Pancreas (tissue), 10 donors: ENCODE measurements at regions not wholly inside any gene's neighbourhood (a gene's known extent, or its start where the extent isn't known, plus 50 kb on each side); places are given as distances from the start of the nearest gene placed in this dataset.

Experiments used
- ATAC-seq, 4 donors: fragments of 200-7000 bp; cut with Tn5 transposase; one replicate each; pipeline versions ENCODE4 v1.8.0 to v1.9.1; 2020; ENCODE audit warnings: mild to moderate bottlenecking in 4 of 4, moderate library complexity in 4 of 4
- DNase-seq, 6 donors: peaks; one replicate each; pipeline ENCODE4 v3.0.0-alpha.2; 2020
- FAIRE-seq: peaks from 2 replicates; lab custom pipeline; 2012; peaks lifted over from hg19 to GRCh38; lab: Jason Lieb, UNC
- H3K27ac ChIP-seq, 4 donors: fragments of 200-600 bp; sonication (generic); 1 replicate in 3 of 4; 2 replicates in 1 of 4; pipeline versions ENCODE4 v1.5.0 to v1.8.0; 2020
- H3K27me3 ChIP-seq, 4 donors: fragments of 200-600 bp; one replicate each; pipeline ENCODE4 v1.8.0; 2021
- H3K36me3 ChIP-seq, 3 donors: fragments of 200-600 bp; sonication (generic) in 1 of 3; one replicate each; pipeline versions ENCODE4 v1.5.0 to v1.8.0; 2020 to 2021
- H3K4me1 ChIP-seq, 3 donors: fragments of 200-600 bp; one replicate each; pipeline ENCODE4 v1.8.0; 2021
- H3K4me3 ChIP-seq, 4 donors: fragments of 200-600 bp; sonication (generic) in 2 of 4; one replicate each; pipeline versions ENCODE4 v1.5.0 to v1.8.0; 2020 to 2021
- H3K9me3 ChIP-seq, 4 donors: fragments of 200-600 bp; one replicate each; pipeline ENCODE4 v1.8.0; 2021
- CTCF ChIP-seq, 4 donors: fragments of 200-600 bp; sonication (generic) in 3 of 4; IDR thresholded peaks; one replicate each; pipeline versions ENCODE4 v1.5.0 to v1.8.0; 2021; ENCODE audit warnings: antibody characterized with exemption in 4 of 4
- WGBS, 2 donors: extraction: QIAGEN DNeasy Blood & Tissue Kit; methylation state at CpG; one replicate each; pipeline ENCODE4 v1.1.7; 2013; 5-methylcytosine and 5-hydroxymethylcytosine counted together
- intact Hi-C, 3 donors: fragments of 100-400 bp; cut with DNase I; formaldehyde crosslinking; loops; one replicate each; pipeline versions ENCODE4 v1.11.1 to v1.14.2; 2022
- donor health status: healthy with polysubstance abuse.
- donor health status: DM: no; HTN: no; CAD: no; lungs with moderate emphysema.
- donor health status: DM: no; HTN: no; CAD: no.
- donor health status: control.
- donor health status: control.
- donor health status: Bipolar disorder and iron deficiency.
- donor health status: DM: yes; HTN: yes; CAD: no.
- donor health status: DM: no; HTN: no; CAD: no.
- donor health status: DM: no; HTN: no; CAD: no.
- donor health status: DM: yes; HTN: yes; CAD: no.

DNA sequence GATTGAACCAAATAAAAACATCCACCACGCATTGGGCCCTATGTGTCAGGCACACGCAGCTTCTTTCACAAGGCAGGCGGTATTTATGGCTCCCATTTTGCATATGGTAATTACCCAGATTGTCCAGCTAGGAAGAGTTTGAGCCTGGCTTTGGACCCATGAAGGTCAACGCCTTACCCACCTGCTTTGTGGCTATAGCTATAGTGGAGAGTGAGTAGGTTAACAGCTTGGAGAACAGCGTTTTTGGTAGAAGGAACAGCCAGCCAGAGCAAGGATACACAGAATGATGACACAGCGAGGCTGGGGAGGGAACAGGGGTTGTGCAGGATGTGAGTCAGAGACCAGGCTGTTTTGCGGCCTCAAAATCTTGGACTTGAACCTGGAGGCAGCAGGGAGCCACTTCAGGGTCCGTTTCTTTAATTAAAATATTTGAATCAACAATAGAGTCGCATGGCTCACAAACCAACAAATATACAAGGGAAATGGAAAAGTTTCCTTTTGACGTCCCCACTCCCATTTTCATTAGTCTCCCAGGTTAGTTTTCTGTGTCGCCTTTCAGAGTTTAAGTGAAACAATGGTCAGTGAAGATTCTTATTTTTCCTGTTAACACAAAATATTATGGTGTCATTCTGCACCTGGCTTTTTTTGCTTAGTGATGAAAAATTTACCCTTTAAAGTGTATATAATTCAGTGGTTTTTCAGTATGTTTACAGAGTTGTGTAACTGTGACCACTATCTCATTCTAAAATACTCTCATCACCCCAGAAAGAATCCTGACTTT lies 118.2 kb upstream of the STX18 start:
- Histone ChIP-seq H3K27me3 (no peaks in the 10 kb centered on the region), H3K4me3 (no peak overlapping the region), H3K36me3 (no peaks in the 10 kb centered on the region), H3K27ac (no peak overlapping the region), H3K4me1 (no peaks in the 10 kb centered on the region), H3K9me3 (no peaks in the 10 kb centered on the region)
- FAIRE-seq (no peak), DNase-seq (no peak), ATAC-seq (peak in 2 of 4 donors; percentile 40 to 57)
- intact Hi-C loops = no loop called here
- WGBS, 2 donors = 77 to 81% methylated on average over 11 of the region's 11 CpGs
- no peak for TF ChIP-seq CTCF (IDR thresholded peaks at IDR 0.05)

GRCh38 chr4:4658052-4658451 lies 116.2 kb upstream of the STX18 start:
- DNase-seq (no peak), FAIRE-seq (no peak), ATAC-seq (no peak)
- Histone ChIP-seq H3K36me3 (no peaks in the 10 kb centered on the region), H3K27me3 (no peaks in the 10 kb centered on the region), H3K27ac (no peak overlapping the region), H3K4me3 (no peak overlapping the region), H3K4me1 (no peaks in the 10 kb centered on the region), H3K9me3 (no peaks in the 10 kb centered on the region)
- no peak for TF ChIP-seq CTCF (IDR thresholded peaks at IDR 0.05)
- WGBS, 2 donors = 74 to 100% methylated on average over 2 of the region's 2 CpGs
- intact Hi-C loops = no loop called here

- no peak for TF ChIP-seq CTCF (IDR thresholded peaks at IDR 0.05)
- H3K9me3 ChIP-seq = no peaks in the 10 kb centered on the region
- H3K4me3 ChIP-seq = no peak overlapping the region
- intact Hi-C loops = no loop called here
- 98 to 99% methylated on average over 4 of the region's 4 CpGs for WGBS, 2 donors
- no peaks in the 10 kb centered on the region for H3K4me1 ChIP-seq
- H3K36me3 ChIP-seq = no peaks in the 10 kb centered on the region
- no peaks in the 10 kb centered on the region for H3K27me3 ChIP-seq
- no peak for FAIRE-seq
- no peak for DNase-seq
- no peak overlapping the region for H3K27ac ChIP-seq
- ATAC-seq = no peak
Observed at GRCh38 chr4:4656977-4657376, 115.1 kb upstream of the STX18 start.

GRCh38 chr4:4655901-4656300 lies 114.1 kb upstream of the STX18 start:
- no peak for TF ChIP-seq CTCF (IDR thresholded peaks at IDR 0.05)
- intact Hi-C loops = no loop called here
- H3K4me3 ChIP-seq = no peak overlapping the region
- DNase-seq (no peak), FAIRE-seq (no peak), ATAC-seq (no peak)
- no peaks in the 10 kb centered on the region for H3K9me3 ChIP-seq
- no peaks in the 10 kb centered on the region for H3K36me3 ChIP-seq
- no peaks in the 10 kb centered on the region for H3K27me3 ChIP-seq
- H3K27ac ChIP-seq = no peak overlapping the region
- 88 to 98% methylated on average over 4 of the region's 4 CpGs for WGBS, 2 donors
- H3K4me1 ChIP-seq = no peaks in the 10 kb centered on the region

DNA sequence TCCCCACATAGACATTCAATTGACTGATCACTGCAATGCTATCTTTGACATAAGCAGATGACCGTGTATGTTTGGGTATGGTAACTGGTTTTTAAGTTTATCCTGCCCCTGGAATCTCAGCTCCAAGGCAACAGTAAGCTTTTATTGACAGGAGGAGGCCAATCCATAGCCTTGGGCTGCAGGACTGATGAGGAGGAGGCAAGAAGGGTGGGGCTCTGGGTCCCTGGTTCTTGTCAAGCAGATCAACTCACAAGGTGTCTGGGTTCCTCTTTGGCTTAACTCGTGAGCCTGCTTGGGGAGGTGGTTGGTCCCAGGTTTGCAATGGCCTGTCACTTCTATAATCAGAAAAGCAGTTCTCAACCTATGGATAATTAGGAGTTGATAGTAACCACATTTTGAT lies 113.2 kb upstream of the STX18 start:
- H3K36me3 ChIP-seq = no peaks in the 10 kb centered on the region
- 76 to 92% methylated on average over 2 of the region's 2 CpGs for WGBS, 2 donors
- no peak for DNase-seq
- FAIRE-seq = no peak
- intact Hi-C loops = no loop called here
- TF ChIP-seq CTCF (IDR thresholded peaks at IDR 0.05) = no peak
- H3K4me1 ChIP-seq = no peaks in the 10 kb centered on the region
- H3K9me3 ChIP-seq = no peaks in the 10 kb centered on the region
- no peak overlapping the region for H3K4me3 ChIP-seq
- ATAC-seq = no peak
- no peak overlapping the region for H3K27ac ChIP-seq
- no peaks in the 10 kb centered on the region for H3K27me3 ChIP-seq
